Panc1 (cell line): ENCODE measurements at regions not wholly inside any gene's neighbourhood (a gene's known extent, or its start where the extent isn't known, plus 50 kb on each side); places are given as distances from the start of the nearest gene placed in this dataset. TPM values are rescaled to one million over a fixed set of nuclear protein-coding genes. Genes with fewer than 3 reads are reported as not detected.

Experiments used
- microRNA-seq: library from miRNA; unstranded; fragments of <30 nt; microRNA quantifications from one replicate; pipeline ENCODE4 v1.1.0, GENCODE V29; 2020; ENCODE audit not compliant: unreplicated experiment

Small RNA genes lying in the stretch of these regions (microRNA-seq; reads per million reads assigned to microRNA genes)
- not detected for gene MIR4452
